ENCODE measurements at regions not wholly inside any gene's neighbourhood (a gene's known extent, or its start where the extent isn't known, plus 50 kb on each side); places are given as distances from the start of the nearest gene placed in this dataset.
"Not testable (repeated sequence)": the region's sequence is repeated elsewhere in the genome, so short reads cannot be mapped to it uniquely, and the experiment has no call there.

- no peak for DNase-seq (ENCODE audit: extremely low read depth in 1 of 11, low read depth in 9 of 11, low spot score in 4 of 11)
These were observed 388.9 kb downstream of the TNS3 start for GRCh38 chr7:47192978-47193377.

GRCh38 chr7:47191876-47192291 is 390.0 kb downstream of the TNS3 start:
- DNase-seq (ENCODE audit: extremely low read depth in 1 of 11, low read depth in 9 of 11, low spot score in 4 of 11) = no peak

GRCh38 chr7:47191316-47191715 is 390.6 kb downstream of the TNS3 start:
- DNase-seq (ENCODE audit: extremely low read depth in 1 of 11, low read depth in 9 of 11, low spot score in 4 of 11) = no peak

- no peak for DNase-seq (ENCODE audit: extremely low read depth in 1 of 11, low read depth in 9 of 11, low spot score in 4 of 11)
These were observed 391.4 kb downstream of the TNS3 start for GRCh38 chr7:47190462-47190861.

GRCh38 chr7:47188653-47189315 is 393.1 kb downstream of the TNS3 start:
- no peak for DNase-seq (ENCODE audit: extremely low read depth in 1 of 11, low read depth in 9 of 11, low spot score in 4 of 11)

GRCh38 chr7:47188136-47188535 is 393.8 kb downstream of the TNS3 start:
- no peak for DNase-seq (ENCODE audit: extremely low read depth in 1 of 11, low read depth in 9 of 11, low spot score in 4 of 11)

- no peak for DNase-seq (ENCODE audit: extremely low read depth in 1 of 11, low read depth in 9 of 11, low spot score in 4 of 11)
These were observed 395.6 kb downstream of the TNS3 start for GRCh38 chr7:47186316-47186715.

GRCh38 chr7:47185839-47186238 is 396.1 kb downstream of the TNS3 start:
- no peak for DNase-seq (ENCODE audit: extremely low read depth in 1 of 11, low read depth in 9 of 11, low spot score in 4 of 11)

- DNase-seq (ENCODE audit: extremely low read depth in 1 of 11, low read depth in 9 of 11, low spot score in 4 of 11) = no peak
These were observed 396.7 kb downstream of the TNS3 start for GRCh38 chr7:47185170-47185569.

- no peak for DNase-seq (ENCODE audit: extremely low read depth in 1 of 11, low read depth in 9 of 11, low spot score in 4 of 11)
These were observed 397.9 kb downstream of the TNS3 start for GRCh38 chr7:47183862-47184590.

- DNase-seq (ENCODE audit: extremely low read depth in 1 of 11, low read depth in 9 of 11, low spot score in 4 of 11) = no peak
These were observed 400.1 kb downstream of the TNS3 start for GRCh38 chr7:47181746-47182361.

- no peak for DNase-seq (ENCODE audit: extremely low read depth in 1 of 11, low read depth in 9 of 11, low spot score in 4 of 11)
These were observed 401.4 kb downstream of the TNS3 start for GRCh38 chr7:47180516-47180826.

- peak; percentile 41 to 79 (median 64) for DNase-seq (ENCODE audit: extremely low read depth in 1 of 11, low read depth in 9 of 11, low spot score in 4 of 11)
These were observed 401.9 kb downstream of the TNS3 start for GRCh38 chr7:47179812-47180515.

GRCh38 chr7:47172602-47173539 is 409.0 kb downstream of the TNS3 start:
- not testable (repeated sequence) for DNase-seq (ENCODE audit: extremely low read depth in 1 of 11, low read depth in 9 of 11, low spot score in 4 of 11)

- no peak for DNase-seq (ENCODE audit: extremely low read depth in 1 of 11, low read depth in 9 of 11, low spot score in 4 of 11)
These were observed 411.4 kb downstream of the TNS3 start for GRCh38 chr7:47170516-47170915.

GRCh38 chr7:47154791-47155190 is 427.1 kb downstream of the TNS3 start:
- DNase-seq (ENCODE audit: extremely low read depth in 1 of 11, low read depth in 9 of 11, low spot score in 4 of 11) = no peak

GRCh38 chr7:47153576-47153975 is 428.3 kb downstream of the TNS3 start:
- peak in 9 of 11 donors; percentile 40 to 69 (median 56) for DNase-seq (ENCODE audit: extremely low read depth in 1 of 11, low read depth in 9 of 11, low spot score in 4 of 11)

- DNase-seq (ENCODE audit: extremely low read depth in 1 of 11, low read depth in 9 of 11, low spot score in 4 of 11) = peak; percentile 40 to 78 (median 68)
These were observed 428.9 kb downstream of the TNS3 start for GRCh38 chr7:47153058-47153457.

- DNase-seq (ENCODE audit: extremely low read depth in 1 of 11, low read depth in 9 of 11, low spot score in 4 of 11) = no peak
These were observed 429.6 kb downstream of the TNS3 start for GRCh38 chr7:47152307-47152706.

Data from renal cortex interstitium (tissue), 11 donors.